Fibroblast of lung (primary cell): ENCODE measurements at regions not wholly inside any gene's neighbourhood (a gene's known extent, or its start where the extent isn't known, plus 50 kb on each side); places are given as distances from the start of the nearest gene placed in this dataset.

ENCODE experiments used
- CTCF ChIP-seq, 2 donors: IDR thresholded peaks in 1 of 2; conservative IDR thresholded peaks in 1 of 2; 1 replicate in 1 of 2; 2 replicates in 1 of 2; pipeline ENCODE4 v1.5.1; 2011 to 2012; ENCODE audit warnings: low read length in 2 of 2, control low read depth in 1 of 2, inconsistent platforms in 1 of 2, low read depth in 1 of 2, mild to moderate bottlenecking in 1 of 2
- EZH2 ChIP-seq: IDR thresholded peaks from 2 replicates; pipeline ENCODE4 v1.5.1; 2012; ENCODE audit warnings: low read length, control low read depth, mild to moderate bottlenecking; ENCODE audit errors: missing control alignments

DNA sequence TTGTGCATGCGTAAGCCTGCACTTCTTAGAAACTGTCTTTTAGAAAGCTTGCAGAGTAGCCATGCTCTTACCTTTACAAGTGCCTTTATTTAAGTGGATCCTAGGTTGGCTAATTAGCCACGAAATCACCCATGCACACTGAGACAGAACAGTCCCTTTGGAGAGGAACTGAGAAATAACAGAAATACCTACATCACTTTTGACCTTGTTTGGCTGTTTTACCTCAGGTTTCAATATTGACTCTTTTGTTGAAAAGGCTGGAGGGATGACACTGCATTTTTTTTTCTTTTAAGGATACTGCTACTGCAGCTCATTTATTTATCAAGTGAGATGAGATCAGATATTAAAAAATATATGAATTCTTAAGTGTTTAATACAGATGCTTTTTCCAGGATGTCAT, 155.6 kb upstream of the GOLIM4 start:
- TF ChIP-seq CTCF (conservative IDR thresholded peaks at IDR 0.05 in 1 of 2, IDR thresholded peaks at IDR 0.05 in 1 of 2; ENCODE audit: low read depth in 1 of 2, low read length in 2 of 2) (no peak), EZH2 (no peak)
